ENCODE measurements at regions not wholly inside any gene's neighbourhood (a gene's known extent, or its start where the extent isn't known, plus 50 kb on each side); places are given as distances from the start of the nearest gene placed in this dataset.
A peak's percentile ranks its signal among the peaks of the same experiment; 100 is the strongest.

- H3K23ac ChIP-seq (ENCODE audit: insufficient read length): no peak overlapping the region
- H3K23me2 ChIP-seq (ENCODE audit: low read depth, low read length): no peaks in the 10 kb centered on the region
- H4K91ac ChIP-seq (replicated peaks; ENCODE audit: insufficient read length, low read length): no peak overlapping the region
- H3K9ac ChIP-seq (replicated peaks in 1 of 4; ENCODE audit: extremely low read depth in 1 of 4, low read depth in 3 of 4, low read length in 3 of 4): no peak overlapping the region
- H4K8ac ChIP-seq (ENCODE audit: extremely low read depth, insufficient read depth, low read length): no peak overlapping the region
- 0 out of 8 replicates have a peak overlapping the region, but pooled peaks of 1 of the 4 experiments have one; percentile 26 for H3K4me3 ChIP-seq (ENCODE audit: extremely low read depth in 1 of 4, insufficient read depth in 2 of 4, low read depth in 3 of 4, low read length in 4 of 4)
- H3K36me3 ChIP-seq (ENCODE audit: control insufficient read depth in 2 of 4, insufficient read depth in 4 of 4, low read length in 3 of 4): no peaks in the 10 kb centered on the region
- H3K27me3 ChIP-seq (replicated peaks in 1 of 4; ENCODE audit: control insufficient read depth in 3 of 4, extremely low read depth in 1 of 4, insufficient read depth in 3 of 4, low read length in 3 of 4): no peaks in the 10 kb centered on the region
- TF ChIP-seq RAD21 (IDR thresholded peaks at IDR 0.05 in 1 of 2, conservative IDR thresholded peaks at IDR 0.05 in 1 of 2; ENCODE audit: low read depth in 2 of 2, low read length in 2 of 2): peak; percentile 80 to 86
- TF ChIP-seq KDM4A (IDR thresholded peaks at IDR 0.05; ENCODE audit: low read depth, low read length, severe bottlenecking): no peak
- TF ChIP-seq CTCF (IDR thresholded peaks at IDR 0.05; ENCODE audit: control extremely low read depth in 1 of 3, insufficient read depth in 1 of 3, low read depth in 1 of 3, low read length in 3 of 3): peak; percentile 62 to 73 (median 64)
- no peak for TF ChIP-seq TEAD4 (IDR thresholded peaks at IDR 0.05; ENCODE audit: low read depth, low read length)
- no peak for TF ChIP-seq CBX5 (IDR thresholded peaks at IDR 0.05; ENCODE audit: low read depth, low read length)
- TF ChIP-seq FOSL1 (IDR thresholded peaks at IDR 0.05; ENCODE audit: insufficient read depth, low read depth, low read length): no peak
- TF ChIP-seq RFX5 (IDR thresholded peaks at IDR 0.05; ENCODE audit: borderline replicate concordance, low read depth, low read length): no peak
- TF ChIP-seq SIN3A (conservative IDR thresholded peaks at IDR 0.05 in 1 of 2, IDR thresholded peaks at IDR 0.05 in 1 of 2; ENCODE audit: low read depth in 1 of 2, low read length in 2 of 2): no peak
- no peak overlapping the region for H3K4ac ChIP-seq (replicated peaks; ENCODE audit: insufficient read length, low read depth, low read length)
- no peaks in the 10 kb centered on the region for H3K79me2 ChIP-seq (ENCODE audit: control insufficient read depth in 1 of 2, insufficient read depth in 2 of 2, low read length in 2 of 2)
- no peak overlapping the region for H3K14ac ChIP-seq (ENCODE audit: insufficient read length)
- H3K18ac ChIP-seq (ENCODE audit: extremely low read depth, low read length): no peak overlapping the region
- WGBS, 2 experiments (ENCODE audit: extremely low coverage in 1 of 2, insufficient coverage in 1 of 2, insufficient read length in 1 of 2, insufficient replicate concordance in 2 of 2, low coverage in 1 of 2, low lambda C conversion rate in 2 of 2, missing lambda C conversion rate in 1 of 2): 66% methylated on average over 14 of the region's 17 CpGs; no CpG with 5 or more reads in 1 of the 2 experiments
- ChIA-PET CTCF (ENCODE audit: partially characterized antibody) (interaction anchor here (1.0 kb wide), 1 partner anchor 16 kb away, joined by 3 read pairs; no protein-coding TSS in a partner anchor), POLR2A (ENCODE audit: partially characterized antibody) (no interaction called here)
- H2AK5ac ChIP-seq (ENCODE audit: low read depth, low read length): no peak overlapping the region
- H2BK12ac ChIP-seq (ENCODE audit: low read depth, low read length): no peak overlapping the region
- FAIRE-seq (no peak), DNase-seq (ENCODE audit: low read depth in 1 of 2, low spot score in 2 of 2) (peak in 1 of 2 experiments; percentile 90)
- no peak overlapping the region for H3K27ac ChIP-seq (ENCODE audit: low read depth, low read length)
- H3K56ac ChIP-seq (replicated peaks; ENCODE audit: insufficient read length, low read depth, low read length): no peak overlapping the region
- H4K20me1 ChIP-seq (replicated peaks in 1 of 2; ENCODE audit: control insufficient read depth in 1 of 2, insufficient read depth in 2 of 2, low read length in 2 of 2): no peaks in the 10 kb centered on the region
- no peaks in the 10 kb centered on the region for H3K79me1 ChIP-seq (ENCODE audit: low read depth, low read length)
- H2BK120ac ChIP-seq (replicated peaks; ENCODE audit: low read depth, low read length): no peak overlapping the region
- no peak overlapping the region for H2AFZ ChIP-seq (ENCODE audit: low read length)
- no peak overlapping the region for H2BK15ac ChIP-seq (ENCODE audit: low read length)
- H4K5ac ChIP-seq (ENCODE audit: insufficient read length, low read depth, low read length): no peak overlapping the region
- peaks cover 23 to 73% of the 10 kb centered on the region in 2 experiments for H3K9me3 ChIP-seq (ENCODE audit: insufficient read depth in 2 of 2, low read depth in 1 of 2, low read length in 1 of 2)
- no peaks in the 10 kb centered on the region for H3K4me1 ChIP-seq (replicated peaks in 1 of 4; ENCODE audit: control insufficient read depth in 3 of 4, insufficient read depth in 4 of 4, low read length in 3 of 4)
- H2BK5ac ChIP-seq (ENCODE audit: low read depth, low read length): no peak overlapping the region
- H3K4me2 ChIP-seq (ENCODE audit: insufficient read depth in 1 of 2, low read depth in 2 of 2, low read length in 2 of 2): no peak overlapping the region
- no peak overlapping the region for H2BK20ac ChIP-seq (ENCODE audit: low read length)
Observed at GRCh38 chr15:20356444-20356910, 185.1 kb downstream of the GOLGA6L6 start.
